ENCODE measurements at regions not wholly inside any gene's neighbourhood (a gene's known extent, or its start where the extent isn't known, plus 50 kb on each side); places are given as distances from the start of the nearest gene placed in this dataset.
"Not testable (repeated sequence)": the region's sequence is repeated elsewhere in the genome, so short reads cannot be mapped to it uniquely, and the experiment has no call there.

GRCh38 chr1:70747123-70747522 lies 300.5 kb downstream of the PTGER3 start:
- DNase-seq (ENCODE audit: low read depth in 2 of 2) = not testable (repeated sequence)

- not testable (repeated sequence) for DNase-seq (ENCODE audit: low read depth in 2 of 2)
These were observed 295.8 kb downstream of the PTGER3 start for GRCh38 chr1:70751676-70752287.

- no peak for DNase-seq (ENCODE audit: low read depth in 2 of 2)
These were observed 292.9 kb downstream of the PTGER3 start for GRCh38 chr1:70754701-70755100.

- no peak for DNase-seq (ENCODE audit: low read depth in 2 of 2)
These were observed 287.5 kb downstream of the PTGER3 start for GRCh38 chr1:70760154-70760553.

GRCh38 chr1:70762386-70762785 lies 285.2 kb downstream of the PTGER3 start:
- DNase-seq (ENCODE audit: low read depth in 2 of 2) = no peak

GRCh38 chr1:70764747-70765146 lies 282.9 kb downstream of the PTGER3 start:
- no peak for DNase-seq (ENCODE audit: low read depth in 2 of 2)

GRCh38 chr1:70767377-70767776 lies 280.2 kb downstream of the PTGER3 start:
- no peak for DNase-seq (ENCODE audit: low read depth in 2 of 2)

- no peak for DNase-seq (ENCODE audit: low read depth in 2 of 2)
These were observed 279.4 kb downstream of the PTGER3 start for GRCh38 chr1:70768216-70768615.

GRCh38 chr1:70778056-70778762 lies 269.4 kb downstream of the PTGER3 start:
- no peak for DNase-seq (ENCODE audit: low read depth in 2 of 2)

- no peak for DNase-seq (ENCODE audit: low read depth in 2 of 2)
These were observed 268.7 kb downstream of the PTGER3 start for GRCh38 chr1:70778934-70779333.

- no peak for DNase-seq (ENCODE audit: low read depth in 2 of 2)
These were observed 268.0 kb downstream of the PTGER3 start for GRCh38 chr1:70779571-70779970.

- no peak for DNase-seq (ENCODE audit: low read depth in 2 of 2)
These were observed 262.3 kb downstream of the PTGER3 start for GRCh38 chr1:70785287-70785686.

- no peak for DNase-seq (ENCODE audit: low read depth in 2 of 2)
These were observed 257.2 kb downstream of the PTGER3 start for GRCh38 chr1:70790232-70790923.

GRCh38 chr1:70795064-70795463 lies 252.6 kb downstream of the PTGER3 start:
- not testable (repeated sequence) for DNase-seq (ENCODE audit: low read depth in 2 of 2)

GRCh38 chr1:70796298-70796697 lies 251.3 kb downstream of the PTGER3 start:
- not testable (repeated sequence) for DNase-seq (ENCODE audit: low read depth in 2 of 2)

- not testable (repeated sequence) for DNase-seq (ENCODE audit: low read depth in 2 of 2)
These were observed 245.0 kb downstream of the PTGER3 start for GRCh38 chr1:70802625-70803024.

GRCh38 chr1:70805641-70806040 lies 242.0 kb downstream of the PTGER3 start:
- no peak for DNase-seq (ENCODE audit: low read depth in 2 of 2)

- no peak for DNase-seq (ENCODE audit: low read depth in 2 of 2)
These were observed 240.4 kb downstream of the PTGER3 start for GRCh38 chr1:70807088-70807664.

- no peak for DNase-seq (ENCODE audit: low read depth in 2 of 2)
These were observed 238.5 kb downstream of the PTGER3 start for GRCh38 chr1:70809069-70809468.

- no peak for DNase-seq (ENCODE audit: low read depth in 2 of 2)
These were observed 235.8 kb downstream of the PTGER3 start for GRCh38 chr1:70811815-70812214.

GRCh38 chr1:70812442-70813109 lies 235.0 kb downstream of the PTGER3 start:
- DNase-seq (ENCODE audit: low read depth in 2 of 2) = no peak

GRCh38 chr1:70818401-70818800 lies 229.2 kb downstream of the PTGER3 start:
- DNase-seq (ENCODE audit: low read depth in 2 of 2) = no peak

Measured in dermis microvascular lymphatic vessel endothelial cell (primary cell).